GM12878 (cell line): ENCODE measurements at regions not wholly inside any gene's neighbourhood (a gene's known extent, or its start where the extent isn't known, plus 50 kb on each side); places are given as distances from the start of the nearest gene placed in this dataset.

ENCODE experiments used
- ESRRA ChIP-seq: IDR thresholded peaks from 2 replicates; pipeline ENCODE4 v1.6.1; 2012; ENCODE audit warnings: mild to moderate bottlenecking, low read length, improper control_type of control experiment
- HDAC2 ChIP-seq: fragments of 200-600 bp; sonication (generic); IDR thresholded peaks from 2 replicates; pipeline ENCODE4 v1.6.1; 2017
- POLR2AphosphoS2 ChIP-seq: IDR thresholded peaks from 2 replicates; pipeline ENCODE4 v1.6.1; 2011; ENCODE audit warnings: low read depth, mild to moderate bottlenecking, low read length, improper control_type of control experiment, moderate library complexity
- RCOR1 ChIP-seq: conservative IDR thresholded peaks from 2 replicates; pipeline ENCODE4 v1.6.1; 2012; ENCODE audit warnings: low read depth, low read length, improper control_type of control experiment
- TAF1 ChIP-seq: IDR thresholded peaks from 2 replicates; pipeline ENCODE4 v1.6.1; 2011; ENCODE audit warnings: mild to moderate bottlenecking, low read depth, low read length, borderline replicate concordance
- TF ChIP-seq, protein P1 (sequence below), 3 experiments: IDR thresholded peaks in 2 of 3; conservative IDR thresholded peaks in 1 of 3; 2 replicates each; pipeline ENCODE4 v1.5.1; 2011; ENCODE audit warnings: low read depth in 3 of 3, low read length in 3 of 3, mild to moderate bottlenecking in 3 of 3, control low read depth in 2 of 3, moderate library complexity in 2 of 3, inconsistent platforms in 1 of 3, mixed read lengths in 1 of 3; ENCODE audit not compliant: control insufficient read depth in 2 of 3, insufficient read depth in 1 of 3; ENCODE audit errors: extremely low read depth in 1 of 3

- TF ChIP-seq POLR2AphosphoS2 (no peak), TAF1 (no peak), RCOR1 (no peak), HDAC2 (no peak), ESRRA (no peak)
- TF ChIP-seq, protein P1, sequence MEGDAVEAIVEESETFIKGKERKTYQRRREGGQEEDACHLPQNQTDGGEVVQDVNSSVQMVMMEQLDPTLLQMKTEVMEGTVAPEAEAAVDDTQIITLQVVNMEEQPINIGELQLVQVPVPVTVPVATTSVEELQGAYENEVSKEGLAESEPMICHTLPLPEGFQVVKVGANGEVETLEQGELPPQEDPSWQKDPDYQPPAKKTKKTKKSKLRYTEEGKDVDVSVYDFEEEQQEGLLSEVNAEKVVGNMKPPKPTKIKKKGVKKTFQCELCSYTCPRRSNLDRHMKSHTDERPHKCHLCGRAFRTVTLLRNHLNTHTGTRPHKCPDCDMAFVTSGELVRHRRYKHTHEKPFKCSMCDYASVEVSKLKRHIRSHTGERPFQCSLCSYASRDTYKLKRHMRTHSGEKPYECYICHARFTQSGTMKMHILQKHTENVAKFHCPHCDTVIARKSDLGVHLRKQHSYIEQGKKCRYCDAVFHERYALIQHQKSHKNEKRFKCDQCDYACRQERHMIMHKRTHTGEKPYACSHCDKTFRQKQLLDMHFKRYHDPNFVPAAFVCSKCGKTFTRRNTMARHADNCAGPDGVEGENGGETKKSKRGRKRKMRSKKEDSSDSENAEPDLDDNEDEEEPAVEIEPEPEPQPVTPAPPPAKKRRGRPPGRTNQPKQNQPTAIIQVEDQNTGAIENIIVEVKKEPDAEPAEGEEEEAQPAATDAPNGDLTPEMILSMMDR (IDR thresholded peaks at IDR 0.05 in 2 of 3, conservative IDR thresholded peaks at IDR 0.05 in 1 of 3; ENCODE audit: control insufficient read depth in 2 of 3, extremely low read depth in 1 of 3, insufficient read depth in 1 of 3, low read depth in 3 of 3, low read length in 3 of 3), result no peak
Observed at GRCh38 chr12:123049398-123050240, 69.1 kb downstream of the ARL6IP4 start.
